Activated CD4-positive, alpha-beta memory T cell treated with anti-CD3 and anti-CD28 coated beads for 36 hours (primary cell): ENCODE measurements at regions not wholly inside any gene's neighbourhood (a gene's known extent, or its start where the extent isn't known, plus 50 kb on each side); places are given as distances from the start of the nearest gene placed in this dataset.

Experiments
- CTCF ChIA-PET: fragments of 350-600 bp; sonication (Branson Sonifier 250); formaldehyde crosslinking; loops from one replicate; lab custom pipeline; 2021; ENCODE audit warnings: antibody characterized with exemption, inconsistent platforms; lab: Charles Lee
- POLR2A ChIA-PET: fragments of 350-600 bp; sonication (Branson Sonifier 250); formaldehyde crosslinking; loops from one replicate; lab custom pipeline; 2021; ENCODE audit warnings: antibody characterized with exemption; lab: Charles Lee
- DNase-seq: peaks from one replicate; pipeline ENCODE4 v3.0.0-alpha.2; 2020
- H3K27ac Mint-ChIP-seq: one replicate; pipeline ENCODE4 v1.8.0; 2021; ENCODE audit warnings: mixed read lengths
- H3K27me3 Mint-ChIP-seq: one replicate; pipeline ENCODE4 v1.8.0; 2021; ENCODE audit warnings: mixed read lengths
- H3K36me3 Mint-ChIP-seq: one replicate; pipeline ENCODE4 v1.8.0; 2021; ENCODE audit warnings: mixed read lengths
- H3K4me1 Mint-ChIP-seq: one replicate; pipeline ENCODE4 v1.8.0; 2021; ENCODE audit warnings: low read depth, mixed read lengths
- H3K4me3 Mint-ChIP-seq: one replicate; pipeline ENCODE4 v1.8.0; 2021; ENCODE audit warnings: mild to moderate bottlenecking, mixed read lengths
- H3K9me3 Mint-ChIP-seq: one replicate; pipeline ENCODE4 v1.8.0; 2021; ENCODE audit warnings: mixed read lengths
- intact Hi-C: fragments of 100-400 bp; cut with micrococcal nuclease; formaldehyde crosslinking; loops from one replicate; pipeline ENCODE4 v1.15.1; 2023

GRCh38 chr1:199704231-199704630, 323.3 kb upstream of the NR5A2 start:
- ChIA-PET POLR2A (no interaction called here), CTCF (no interaction called here)
- H3K9me3 Mint-ChIP-seq, result no peaks in the 10 kb centered on the region
- H3K27ac Mint-ChIP-seq, result no peak overlapping the region
- intact Hi-C loops, result no loop called here
- H3K27me3 Mint-ChIP-seq, result peaks cover 11% of the 10 kb centered on the region
- no peak overlapping the region for H3K4me3 Mint-ChIP-seq
- H3K4me1 Mint-ChIP-seq, result peaks cover 3% of the 10 kb centered on the region
- no peaks in the 10 kb centered on the region for H3K36me3 Mint-ChIP-seq
- no peak for DNase-seq

GRCh38 chr1:199705825-199706224, 321.7 kb upstream of the NR5A2 start:
- H3K27me3 Mint-ChIP-seq, result peaks cover 15% of the 10 kb centered on the region
- peaks cover 8% of the 10 kb centered on the region for H3K9me3 Mint-ChIP-seq
- no peaks in the 10 kb centered on the region for H3K36me3 Mint-ChIP-seq
- no peak overlapping the region for H3K27ac Mint-ChIP-seq
- H3K4me3 Mint-ChIP-seq, result no peak overlapping the region
- no peaks in the 10 kb centered on the region for H3K4me1 Mint-ChIP-seq
- no peak for DNase-seq
- intact Hi-C loops, result no loop called here
- ChIA-PET CTCF (interaction anchor here (0.6 kb wide), 1 partner anchor 710 kb away, joined by 3 read pairs; no protein-coding TSS in a partner anchor), POLR2A (no interaction called here)

GRCh38 chr1:199706826-199707606, 320.5 kb upstream of the NR5A2 start:
- POLR2A ChIA-PET, result no interaction called here
- CTCF ChIA-PET, result no interaction called here
- no peak for DNase-seq
- Mint-ChIP-seq H3K4me3 (no peak overlapping the region), H3K27me3 (peaks cover 19% of the 10 kb centered on the region), H3K27ac (no peak overlapping the region), H3K9me3 (peaks cover 20% of the 10 kb centered on the region), H3K4me1 (no peaks in the 10 kb centered on the region), H3K36me3 (peaks cover 6% of the 10 kb centered on the region)
- intact Hi-C loops, result no loop called here

- Mint-ChIP-seq H3K4me3 (no peak overlapping the region), H3K27ac (no peak overlapping the region), H3K36me3 (peaks cover 7% of the 10 kb centered on the region), H3K4me1 (no peaks in the 10 kb centered on the region), H3K27me3 (peaks cover 32% of the 10 kb centered on the region), H3K9me3 (peaks cover 21% of the 10 kb centered on the region)
- DNase-seq, result no peak
- intact Hi-C loops, result no loop called here
- ChIA-PET POLR2A (no interaction called here), CTCF (no interaction called here)
Observed at GRCh38 chr1:199710974-199711373, 316.5 kb upstream of the NR5A2 start.

- no peaks in the 10 kb centered on the region for H3K4me1 Mint-ChIP-seq
- no peak overlapping the region for H3K27ac Mint-ChIP-seq
- ChIA-PET POLR2A (no interaction called here), CTCF (no interaction called here)
- H3K27me3 Mint-ChIP-seq, result peaks cover 25% of the 10 kb centered on the region
- H3K9me3 Mint-ChIP-seq, result peaks cover 3% of the 10 kb centered on the region
- intact Hi-C loops, result no loop called here
- peaks cover 3% of the 10 kb centered on the region for H3K36me3 Mint-ChIP-seq
- DNase-seq, result no peak
- no peak overlapping the region for H3K4me3 Mint-ChIP-seq
Observed at GRCh38 chr1:199716729-199717128, 310.8 kb upstream of the NR5A2 start.

GRCh38 chr1:199719156-199719842, 308.2 kb upstream of the NR5A2 start:
- no peak for DNase-seq
- intact Hi-C loops, result no loop called here
- POLR2A ChIA-PET, result no interaction called here
- Mint-ChIP-seq H3K4me1 (no peaks in the 10 kb centered on the region), H3K27me3 (peaks cover 16% of the 10 kb centered on the region), H3K4me3 (no peak overlapping the region), H3K9me3 (no peaks in the 10 kb centered on the region), H3K36me3 (no peaks in the 10 kb centered on the region), H3K27ac (no peak overlapping the region)
- CTCF ChIA-PET, result no interaction called here

GRCh38 chr1:199720496-199720895, 307.0 kb upstream of the NR5A2 start:
- DNase-seq, result no peak
- H3K36me3 Mint-ChIP-seq, result no peaks in the 10 kb centered on the region
- ChIA-PET CTCF (no interaction called here), POLR2A (no interaction called here)
- intact Hi-C loops, result no loop called here
- H3K27me3 Mint-ChIP-seq, result peaks cover 10% of the 10 kb centered on the region
- H3K4me1 Mint-ChIP-seq, result peaks cover 6% of the 10 kb centered on the region
- H3K4me3 Mint-ChIP-seq, result no peak overlapping the region
- H3K9me3 Mint-ChIP-seq, result no peaks in the 10 kb centered on the region
- no peak overlapping the region for H3K27ac Mint-ChIP-seq

GRCh38 chr1:199721001-199721400, 306.5 kb upstream of the NR5A2 start:
- ChIA-PET POLR2A (no interaction called here), CTCF (no interaction called here)
- H3K36me3 Mint-ChIP-seq, result no peaks in the 10 kb centered on the region
- DNase-seq, result no peak
- intact Hi-C loops, result no loop called here
- H3K4me1 Mint-ChIP-seq, result peaks cover 6% of the 10 kb centered on the region
- no peak overlapping the region for H3K4me3 Mint-ChIP-seq
- no peak overlapping the region for H3K27ac Mint-ChIP-seq
- peaks cover 10% of the 10 kb centered on the region for H3K27me3 Mint-ChIP-seq
- H3K9me3 Mint-ChIP-seq, result no peaks in the 10 kb centered on the region

- Mint-ChIP-seq H3K27ac (no peak overlapping the region), H3K27me3 (peaks cover 13% of the 10 kb centered on the region), H3K4me3 (no peak overlapping the region), H3K4me1 (peaks cover 6% of the 10 kb centered on the region), H3K36me3 (no peaks in the 10 kb centered on the region), H3K9me3 (no peaks in the 10 kb centered on the region)
- CTCF ChIA-PET, result no interaction called here
- no peak for DNase-seq
- POLR2A ChIA-PET, result no interaction called here
- intact Hi-C loops, result no loop called here
Observed at GRCh38 chr1:199723250-199723956, 304.1 kb upstream of the NR5A2 start.

- Mint-ChIP-seq H3K4me1 (peaks cover 6% of the 10 kb centered on the region), H3K27ac (no peak overlapping the region), H3K36me3 (no peaks in the 10 kb centered on the region), H3K9me3 (no peaks in the 10 kb centered on the region), H3K4me3 (no peak overlapping the region), H3K27me3 (peaks cover 13% of the 10 kb centered on the region)
- CTCF ChIA-PET, result interaction anchor here (0.6 kb wide), 1 partner anchor 578 kb away, joined by 3 read pairs; no protein-coding TSS in a partner anchor
- intact Hi-C loops, result no loop called here
- POLR2A ChIA-PET, result no interaction called here
- no peak for DNase-seq
Observed at GRCh38 chr1:199724049-199724448, 303.5 kb upstream of the NR5A2 start.

- H3K4me3 Mint-ChIP-seq, result no peak overlapping the region
- peaks cover 14% of the 10 kb centered on the region for H3K27me3 Mint-ChIP-seq
- no peaks in the 10 kb centered on the region for H3K36me3 Mint-ChIP-seq
Observed at GRCh38 chr1:199725002-199725565, 302.4 kb upstream of the NR5A2 start.

GRCh38 chr1:199727682-199728081, 299.8 kb upstream of the NR5A2 start:
- no peak for DNase-seq
- Mint-ChIP-seq H3K36me3 (no peaks in the 10 kb centered on the region), H3K4me3 (no peak overlapping the region), H3K9me3 (peaks cover 2% of the 10 kb centered on the region), H3K27ac (no peak overlapping the region), H3K4me1 (peaks cover 6% of the 10 kb centered on the region), H3K27me3 (peaks cover 12% of the 10 kb centered on the region)
- intact Hi-C loops, result no loop called here
- CTCF ChIA-PET, result no interaction called here
- POLR2A ChIA-PET, result no interaction called here

More at GRCh38 chr1:199725002-199725565, 302.4 kb upstream of the NR5A2 start:
- intact Hi-C loops, result no loop called here
- ChIA-PET CTCF (no interaction called here), POLR2A (no interaction called here)
- no peak for DNase-seq
- Mint-ChIP-seq H3K9me3 (no peaks in the 10 kb centered on the region), H3K27ac (no peak overlapping the region), H3K4me1 (peaks cover 6% of the 10 kb centered on the region)
